B cell (primary cell): ENCODE measurements at regions not wholly inside any gene's neighbourhood (a gene's known extent, or its start where the extent isn't known, plus 50 kb on each side); places are given as distances from the start of the nearest gene placed in this dataset.

Source experiments
- ATAC-seq: fragments of 200-7000 bp; cut with Tn5 transposase; one replicate; pipeline ENCODE4 v1.10.0; 2021; ENCODE audit warnings: low read depth, mild to moderate bottlenecking, moderate number of reproducible peaks, moderate library complexity
- CTCF ChIA-PET: fragments of 350-600 bp; sonication (Branson Sonifier 250); formaldehyde crosslinking; loops from one replicate; lab custom pipeline; 2021; ENCODE audit warnings: antibody characterized with exemption, inconsistent platforms; lab: Charles Lee
- POLR2A ChIA-PET: fragments of 350-600 bp; sonication (Branson Sonifier 250); formaldehyde crosslinking; loops from one replicate; lab custom pipeline; 2021; ENCODE audit warnings: antibody characterized with exemption; lab: Charles Lee
- DNase-seq: peaks from one replicate; pipeline ENCODE4 v3.0.0; 2013
- H2AFZ ChIP-seq: 2 replicates; pipeline ENCODE4 v1.6.1; 2012; ENCODE audit warnings: mild to moderate bottlenecking, low read depth, low read length; ENCODE audit not compliant: insufficient read depth, poor library complexity, severe bottlenecking
- H3K27ac ChIP-seq, 2 donors: 1 replicate in 1 of 2; 2 replicates in 1 of 2; pipeline ENCODE4 v1.5.1; 2012 to 2013; ENCODE audit warnings: low read length in 2 of 2, mild to moderate bottlenecking in 2 of 2, moderate library complexity in 1 of 2
- H3K27me3 ChIP-seq, 4 experiments: fragments of 200-600 bp in 1 of 4; sonication (generic) in 1 of 4; replicated peaks in 1 of 4; 1 replicate in 2 of 4; 2 replicates in 2 of 4; pipeline versions ENCODE4 v1.6.1 to v1.7.0; 2013 to 2016; ENCODE audit warnings: low read length in 3 of 4, mild to moderate bottlenecking in 2 of 4, mixed read lengths in 1 of 4, moderate library complexity in 1 of 4; ENCODE audit not compliant: insufficient read depth in 4 of 4, control insufficient read depth in 3 of 4; ENCODE audit errors: control extremely low read depth in 1 of 4
- H3K36me3 ChIP-seq, 2 experiments: replicated peaks in 1 of 2; 1 replicate in 1 of 2; 2 replicates in 1 of 2; pipeline versions ENCODE4 v1.6.1 to v1.7.1; 2013; ENCODE audit warnings: low read length in 1 of 2; ENCODE audit not compliant: insufficient read depth in 2 of 2, control insufficient read depth in 1 of 2; ENCODE audit errors: control extremely low read depth in 1 of 2, extremely low read depth in 1 of 2
- H3K4me1 ChIP-seq, 2 donors: fragments of 200-600 bp in 1 of 2; sonication (generic) in 1 of 2; 1 replicate in 1 of 2; 2 replicates in 1 of 2; pipeline versions ENCODE4 v1.5.1 to v1.6.1; 2013 to 2017; ENCODE audit warnings: low read length in 2 of 2; ENCODE audit not compliant: control insufficient read depth in 2 of 2, insufficient read depth in 2 of 2
- H3K4me2 ChIP-seq: replicated peaks from 2 replicates; pipeline ENCODE3; 2012; ENCODE audit warnings: mild to moderate bottlenecking, low read depth, low read length; ENCODE audit not compliant: poor library complexity, severe bottlenecking
- H3K4me3 ChIP-seq, 5 experiments: fragments of 200-600 bp in 1 of 5; sonication (generic) in 1 of 5; 1 replicate in 3 of 5; 2 replicates in 2 of 5; pipeline versions ENCODE4 v1.5.1 to v1.7.0; 2011 to 2016; ENCODE audit warnings: low read length in 4 of 5, mild to moderate bottlenecking in 4 of 5, low read depth in 2 of 5, control low read depth in 1 of 5, moderate library complexity in 1 of 5; ENCODE audit not compliant: insufficient read depth in 1 of 5; ENCODE audit errors: control extremely low read depth in 1 of 5, extremely low read depth in 1 of 5
- H3K79me2 ChIP-seq: fragments of 200-600 bp; sonication (generic); one replicate; pipeline ENCODE4 v1.6.0; 2016; ENCODE audit warnings: low read length; ENCODE audit not compliant: control insufficient read depth, insufficient read depth
- H3K9ac ChIP-seq: fragments of 200-600 bp; sonication (generic); 2 replicates; pipeline ENCODE4 v1.6.1; 2017; ENCODE audit warnings: mild to moderate bottlenecking, low read length, moderate library complexity
- H3K9me3 ChIP-seq, 3 donors: one replicate each; pipeline versions ENCODE4 v1.6.1 to v1.7.1; 2013; ENCODE audit warnings: low read length in 2 of 3; ENCODE audit not compliant: control insufficient read depth in 2 of 3, insufficient read depth in 1 of 3; ENCODE audit errors: control extremely low read depth in 1 of 3
- H4K20me1 ChIP-seq: 2 replicates; pipeline ENCODE4 v1.6.0; 2012; ENCODE audit warnings: mild to moderate bottlenecking, low read length; ENCODE audit not compliant: insufficient read depth, control insufficient read depth, poor library complexity, severe bottlenecking
- H3K27ac Mint-ChIP-seq: one replicate; pipeline ENCODE4 v1.8.0; 2021; ENCODE audit warnings: mixed read lengths
- H3K27me3 Mint-ChIP-seq: one replicate; pipeline ENCODE4 v1.8.0; 2021; ENCODE audit warnings: mixed read lengths
- H3K4me1 Mint-ChIP-seq: one replicate; pipeline ENCODE4 v1.8.0; 2021; ENCODE audit warnings: mixed read lengths
- H3K4me3 Mint-ChIP-seq: one replicate; pipeline ENCODE4 v1.8.0; 2021; ENCODE audit warnings: mixed read lengths
- H3K9me3 Mint-ChIP-seq: one replicate; pipeline ENCODE4 v1.8.0; 2022; ENCODE audit warnings: mixed read lengths; ENCODE audit not compliant: insufficient read depth
- CTCF ChIP-seq: fragments of 200-600 bp; IDR thresholded peaks from one replicate; pipeline ENCODE4 v1.8.0; 2022; ENCODE audit warnings: antibody characterized with exemption, mild to moderate bottlenecking
- EZH2 ChIP-seq: IDR thresholded peaks from 2 replicates; pipeline ENCODE4 v1.6.1; 2012; ENCODE audit warnings: borderline replicate concordance, low read depth, mild to moderate bottlenecking, moderate library complexity, low read length; ENCODE audit not compliant: insufficient read depth, poor library complexity, severe bottlenecking
- WGBS: methylation state at CpG from one replicate; pipeline ENCODE4 v1.1.5; 2013; ENCODE audit warnings: missing lambda C conversion rate; ENCODE audit not compliant: insufficient coverage; 5-methylcytosine and 5-hydroxymethylcytosine counted together
- intact Hi-C: fragments of 100-400 bp; cut with micrococcal nuclease; formaldehyde crosslinking; loops from one replicate; pipeline ENCODE4 v1.10.0; 2022

GRCh38 chr10:128438417-128439063, 312.3 kb upstream of the MKI67 start:
- ChIA-PET CTCF (no interaction called here), POLR2A (no interaction called here)
- H3K79me2 ChIP-seq, result no peaks in the 10 kb centered on the region
- ATAC-seq (no peak), DNase-seq (no peak)
- Mint-ChIP-seq H3K9me3 (no peaks in the 10 kb centered on the region), H3K27ac (no peak overlapping the region), H3K4me1 (no peaks in the 10 kb centered on the region), H3K27me3 (peaks cover 7% of the 10 kb centered on the region), H3K4me3 (no peak overlapping the region)
- H3K9me3 ChIP-seq, result peaks cover 0 to 17% (median 0%) of the 10 kb centered on the region in 3 donors
- H3K36me3 ChIP-seq, result no peaks in the 10 kb centered on the region
- H4K20me1 ChIP-seq, result no peaks in the 10 kb centered on the region
- intact Hi-C loops, result no loop called here
- H3K4me1 ChIP-seq, result no peaks in the 10 kb centered on the region
- H3K27ac ChIP-seq, result no peak overlapping the region
- H2AFZ ChIP-seq, result no peak overlapping the region
- H3K4me3 ChIP-seq, result no peak overlapping the region
- 93% methylated on average over 13 of the region's 16 CpGs for WGBS
- TF ChIP-seq EZH2 (no peak), CTCF (no peak)
- H3K9ac ChIP-seq, result no peak overlapping the region
- H3K27me3 ChIP-seq, result no peaks in the 10 kb centered on the region
- no peak overlapping the region for H3K4me2 ChIP-seq

- H3K27me3 ChIP-seq, result no peaks in the 10 kb centered on the region
- no peak overlapping the region for H3K4me3 Mint-ChIP-seq
- H2AFZ ChIP-seq, result no peak overlapping the region
- H3K36me3 ChIP-seq, result no peaks in the 10 kb centered on the region
- ChIA-PET POLR2A (no interaction called here), CTCF (no interaction called here)
- H3K9me3 ChIP-seq, result peaks cover 0 to 14% (median 0%) of the 10 kb centered on the region in 3 donors
- H3K4me3 ChIP-seq, result no peak overlapping the region
- H4K20me1 ChIP-seq, result no peaks in the 10 kb centered on the region
- H3K9me3 Mint-ChIP-seq, result no peaks in the 10 kb centered on the region
- no peaks in the 10 kb centered on the region for H3K4me1 Mint-ChIP-seq
- H3K27ac ChIP-seq, result no peak overlapping the region
- 65% methylated on average over 9 of the region's 11 CpGs for WGBS
- no peak for TF ChIP-seq CTCF
- no peak for TF ChIP-seq EZH2
- no peaks in the 10 kb centered on the region for H3K79me2 ChIP-seq
- H3K4me2 ChIP-seq, result no peak overlapping the region
- DNase-seq (no peak), ATAC-seq (no peak)
- no peak overlapping the region for H3K27ac Mint-ChIP-seq
- H3K4me1 ChIP-seq, result no peaks in the 10 kb centered on the region
- intact Hi-C loops, result no loop called here
- H3K9ac ChIP-seq, result no peak overlapping the region
- peaks cover 7% of the 10 kb centered on the region for H3K27me3 Mint-ChIP-seq
Observed at GRCh38 chr10:128440513-128441160, 314.4 kb upstream of the MKI67 start.
